HEK293T (cell line): ENCODE measurements at regions not wholly inside any gene's neighbourhood (a gene's known extent, or its start where the extent isn't known, plus 50 kb on each side); places are given as distances from the start of the nearest gene placed in this dataset.

Source experiments
- ARNT ChIP-seq: fragments of 450-650 bp; IDR thresholded peaks from 2 replicates; pipeline ENCODE4 v1.6.1; 2017; ENCODE audit warnings: mild to moderate bottlenecking
- BHLHE40 ChIP-seq: fragments of 450-650 bp; IDR thresholded peaks from 2 replicates; pipeline ENCODE4 v1.6.1; 2016; ENCODE audit warnings: mild to moderate bottlenecking, moderate library complexity, borderline replicate concordance
- ELF4 ChIP-seq: fragments of 450-650 bp; IDR thresholded peaks from 2 replicates; pipeline ENCODE4 v1.6.1; 2017; ENCODE audit warnings: antibody characterized with exemption
- FOXA1 ChIP-seq: fragments of 450-650 bp; IDR thresholded peaks from 2 replicates; pipeline ENCODE4 v1.6.1; 2016; ENCODE audit warnings: mild to moderate bottlenecking
- FOXK2 ChIP-seq: fragments of 450-650 bp; IDR thresholded peaks from 2 replicates; pipeline ENCODE4 v1.6.1; 2016; ENCODE audit warnings: mild to moderate bottlenecking
- FOXM1 ChIP-seq: fragments of 450-650 bp; IDR thresholded peaks from 2 replicates; pipeline ENCODE4 v1.6.1; 2017; ENCODE audit warnings: mild to moderate bottlenecking, borderline replicate concordance
- L3MBTL2 ChIP-seq: fragments of 450-650 bp; conservative IDR thresholded peaks from 2 replicates; pipeline ENCODE4 v1.6.1; 2016; ENCODE audit warnings: mild to moderate bottlenecking
- LEF1 ChIP-seq: fragments of 450-650 bp; IDR thresholded peaks from 2 replicates; pipeline ENCODE4 v1.6.1; 2017; ENCODE audit warnings: mild to moderate bottlenecking, borderline replicate concordance
- NFRKB ChIP-seq: fragments of 450-650 bp; IDR thresholded peaks from 2 replicates; pipeline ENCODE4 v1.6.1; 2016; ENCODE audit warnings: mild to moderate bottlenecking, moderate library complexity
- SP1 ChIP-seq: fragments of 450-650 bp; IDR thresholded peaks from 2 replicates; pipeline ENCODE4 v1.6.1; 2017
- TARDBP ChIP-seq: fragments of 450-650 bp; IDR thresholded peaks from 2 replicates; pipeline ENCODE4 v1.6.1; 2016
- ZNF384 ChIP-seq: fragments of 450-650 bp; IDR thresholded peaks from 2 replicates; pipeline ENCODE4 v1.6.1; 2016

GRCh38 chr3:176951144-176951543 is 246.1 kb downstream of the TBL1XR1 start:
- TF ChIP-seq FOXK2 (no peak), SP1 (no peak), FOXA1 (no peak), NFRKB (no peak), ZNF384 (no peak), BHLHE40 (no peak), LEF1 (no peak), ELF4 (no peak), ARNT (no peak), TARDBP (no peak), FOXM1 (no peak), L3MBTL2 (no peak)
